Liver (tissue), 8 donors: ENCODE measurements at regions not wholly inside any gene's neighbourhood (a gene's known extent, or its start where the extent isn't known, plus 50 kb on each side); places are given as distances from the start of the nearest gene placed in this dataset.

ENCODE experiments used
- DNase-seq: peaks from one replicate; pipeline ENCODE4 v3.0.0-alpha.2; 2017; ENCODE audit warnings: low spot score
- H3K27ac ChIP-seq, 2 donors: one replicate each; pipeline ENCODE4 v1.7.0; 2013; ENCODE audit warnings: inconsistent platforms in 2 of 2, low read length in 2 of 2, control low read depth in 1 of 2, low read depth in 1 of 2, mild to moderate bottlenecking in 1 of 2
- H3K27me3 ChIP-seq, 4 donors: one replicate each; pipeline versions ENCODE4 v1.6.1 to v1.7.0; 2013; ENCODE audit warnings: low read length in 3 of 4, inconsistent platforms in 1 of 4, mild to moderate bottlenecking in 1 of 4, moderate library complexity in 1 of 4; ENCODE audit not compliant: control insufficient read depth in 4 of 4, insufficient read depth in 4 of 4
- H3K36me3 ChIP-seq, 4 donors: one replicate each; pipeline versions ENCODE4 v1.6.1 to v1.7.0; 2013; ENCODE audit warnings: low read length in 3 of 4, mild to moderate bottlenecking in 3 of 4, low read depth in 1 of 4, moderate library complexity in 1 of 4; ENCODE audit not compliant: control insufficient read depth in 4 of 4, insufficient read depth in 3 of 4
- H3K4me1 ChIP-seq, 4 donors: one replicate each; pipeline versions ENCODE4 v1.6.1 to v1.7.0; 2013; ENCODE audit warnings: low read length in 3 of 4, mild to moderate bottlenecking in 3 of 4, moderate library complexity in 1 of 4; ENCODE audit not compliant: control insufficient read depth in 4 of 4, insufficient read depth in 4 of 4
- H3K4me3 ChIP-seq, 3 donors: one replicate each; pipeline versions ENCODE4 v1.6.1 to v1.7.0; 2013; ENCODE audit warnings: low read length in 3 of 3, control low read depth in 1 of 3, low read depth in 1 of 3, mild to moderate bottlenecking in 1 of 3
- H3K9ac ChIP-seq, 2 donors: one replicate each; pipeline ENCODE4 v1.7.0; 2013; ENCODE audit warnings: low read length in 2 of 2, mild to moderate bottlenecking in 2 of 2, moderate library complexity in 2 of 2, control low read depth in 1 of 2, low read depth in 1 of 2
- H3K9me3 ChIP-seq, 4 donors: one replicate each; pipeline versions ENCODE4 v1.6.1 to v1.7.0; 2013; ENCODE audit warnings: low read length in 3 of 4; ENCODE audit not compliant: control insufficient read depth in 4 of 4
- EGR1 ChIP-seq, 2 donors: IDR thresholded peaks; 2 replicates each; pipeline ENCODE4 v1.6.1; 2016 to 2018; ENCODE audit warnings: antibody characterized with exemption in 2 of 2, low read depth in 2 of 2
- FOXA1 ChIP-seq: IDR thresholded peaks from 2 replicates; pipeline ENCODE4 v1.6.1; 2016; ENCODE audit warnings: antibody characterized with exemption
- FOXA2 ChIP-seq: IDR thresholded peaks from 2 replicates; pipeline ENCODE4 v1.6.1; 2016; ENCODE audit warnings: antibody characterized with exemption
- GABPA ChIP-seq, 2 donors: IDR thresholded peaks in 1 of 2; conservative IDR thresholded peaks in 1 of 2; 2 replicates each; pipeline ENCODE4 v1.6.1; 2016; ENCODE audit warnings: antibody characterized with exemption in 2 of 2, mild to moderate bottlenecking in 1 of 2, moderate library complexity in 1 of 2
- HNF4A ChIP-seq, 2 donors: conservative IDR thresholded peaks; 2 replicates each; pipeline ENCODE4 v1.6.1; 2016; ENCODE audit warnings: antibody characterized with exemption in 2 of 2, mild to moderate bottlenecking in 2 of 2
- HNF4G ChIP-seq: IDR thresholded peaks from 2 replicates; pipeline ENCODE4 v1.6.1; 2016; ENCODE audit warnings: antibody characterized with exemption
- JUND ChIP-seq, 2 donors: IDR thresholded peaks; 2 replicates each; pipeline ENCODE4 v1.6.1; 2016; ENCODE audit warnings: antibody characterized with exemption in 2 of 2
- NR2F2 ChIP-seq: IDR thresholded peaks from 2 replicates; pipeline ENCODE4 v1.6.1; 2016; ENCODE audit warnings: antibody characterized with exemption
- RAD21 ChIP-seq, 2 donors: IDR thresholded peaks; 2 replicates each; pipeline ENCODE4 v1.6.1; 2016; ENCODE audit warnings: antibody characterized with exemption in 2 of 2, mild to moderate bottlenecking in 2 of 2
- RXRA ChIP-seq, 2 donors: IDR thresholded peaks; 2 replicates each; pipeline ENCODE4 v1.6.1; 2017 to 2018; ENCODE audit warnings: antibody characterized with exemption in 2 of 2, mild to moderate bottlenecking in 1 of 2
- SP1 ChIP-seq: IDR thresholded peaks from 2 replicates; pipeline ENCODE4 v1.6.1; 2018; ENCODE audit warnings: antibody characterized with exemption, mild to moderate bottlenecking
- TAF1 ChIP-seq: conservative IDR thresholded peaks from 2 replicates; pipeline ENCODE4 v1.6.1; 2016; ENCODE audit warnings: antibody characterized with exemption, mild to moderate bottlenecking
- YY1 ChIP-seq: IDR thresholded peaks from 2 replicates; pipeline ENCODE4 v1.6.1; 2016; ENCODE audit warnings: antibody characterized with exemption, mild to moderate bottlenecking
- WGBS: extraction: QIAGEN DNeasy Blood & Tissue Kit; methylation state at CpG from one replicate; pipeline ENCODE4 v1.1.7; 2013; 5-methylcytosine and 5-hydroxymethylcytosine counted together
- TF ChIP-seq, protein P1 (sequence below): fragments of 150-350 bp; IDR thresholded peaks from 2 replicates; pipeline ENCODE4 v1.5.1; 2017; ENCODE audit warnings: improper control_type of control experiment, low read depth, low read length; ENCODE audit not compliant: missing input control
- TF ChIP-seq, protein P2 (sequence below): IDR thresholded peaks from 2 replicates; pipeline ENCODE4 v1.6.1; 2016; ENCODE audit warnings: antibody characterized with exemption
- TF ChIP-seq, protein P3 (sequence below): IDR thresholded peaks from 2 replicates; pipeline ENCODE4 v1.6.1; 2016; ENCODE audit warnings: antibody characterized with exemption
- TF ChIP-seq, protein P4 (sequence below): IDR thresholded peaks from 2 replicates; pipeline ENCODE4 v1.6.1; 2016; ENCODE audit warnings: antibody characterized with exemption, mild to moderate bottlenecking
- TF ChIP-seq, protein P5 (sequence below): IDR thresholded peaks from 2 replicates; pipeline ENCODE4 v1.6.1; 2016; ENCODE audit warnings: antibody characterized with exemption
- donor health status: healthy.
- donor health status: healthy.
- donor health status: healthy.
- donor health status: healthy.
- donor health status: healthy.

DNA sequence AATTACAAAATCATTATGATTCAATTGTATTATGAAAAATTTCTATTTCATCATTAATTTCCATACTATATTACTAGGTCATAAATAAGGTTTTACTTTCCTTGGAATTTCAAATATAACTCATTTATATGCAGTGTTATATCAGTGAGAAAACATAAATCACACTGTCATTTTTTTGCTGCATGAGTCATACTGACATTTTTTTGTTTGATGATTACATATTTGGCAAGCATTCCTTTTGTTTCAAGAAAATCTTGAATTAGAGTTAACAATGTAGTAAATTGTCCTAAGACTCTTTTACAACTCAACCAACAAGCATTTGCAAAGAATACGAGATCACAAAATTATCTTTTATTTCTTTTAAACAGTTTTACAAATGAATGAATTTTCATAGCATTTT lies 298.4 kb upstream of the SEMA6A start:
- Histone ChIP-seq H3K9me3 (no peaks in the 10 kb centered on the region), H3K9ac (no peak overlapping the region), H3K27me3 (no peaks in the 10 kb centered on the region), H3K27ac (no peak overlapping the region), H3K4me1 (no peaks in the 10 kb centered on the region), H3K36me3 (no peaks in the 10 kb centered on the region), H3K4me3 (no peak overlapping the region)
- TF ChIP-seq EGR1 (IDR thresholded peaks at IDR 0.05; ENCODE audit: low read depth in 2 of 2): no peak
- no peak for TF ChIP-seq HNF4G
- no peak for TF ChIP-seq RAD21 (IDR thresholded peaks at IDR 0.05)
- no peak for TF ChIP-seq GABPA (IDR thresholded peaks at IDR 0.05 in 1 of 2, conservative IDR thresholded peaks at IDR 0.05 in 1 of 2)
- no peak for TF ChIP-seq NR2F2
- no peak for TF ChIP-seq FOXA1
- TF ChIP-seq, protein P1, sequence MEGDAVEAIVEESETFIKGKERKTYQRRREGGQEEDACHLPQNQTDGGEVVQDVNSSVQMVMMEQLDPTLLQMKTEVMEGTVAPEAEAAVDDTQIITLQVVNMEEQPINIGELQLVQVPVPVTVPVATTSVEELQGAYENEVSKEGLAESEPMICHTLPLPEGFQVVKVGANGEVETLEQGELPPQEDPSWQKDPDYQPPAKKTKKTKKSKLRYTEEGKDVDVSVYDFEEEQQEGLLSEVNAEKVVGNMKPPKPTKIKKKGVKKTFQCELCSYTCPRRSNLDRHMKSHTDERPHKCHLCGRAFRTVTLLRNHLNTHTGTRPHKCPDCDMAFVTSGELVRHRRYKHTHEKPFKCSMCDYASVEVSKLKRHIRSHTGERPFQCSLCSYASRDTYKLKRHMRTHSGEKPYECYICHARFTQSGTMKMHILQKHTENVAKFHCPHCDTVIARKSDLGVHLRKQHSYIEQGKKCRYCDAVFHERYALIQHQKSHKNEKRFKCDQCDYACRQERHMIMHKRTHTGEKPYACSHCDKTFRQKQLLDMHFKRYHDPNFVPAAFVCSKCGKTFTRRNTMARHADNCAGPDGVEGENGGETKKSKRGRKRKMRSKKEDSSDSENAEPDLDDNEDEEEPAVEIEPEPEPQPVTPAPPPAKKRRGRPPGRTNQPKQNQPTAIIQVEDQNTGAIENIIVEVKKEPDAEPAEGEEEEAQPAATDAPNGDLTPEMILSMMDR: no peak
- TF ChIP-seq, protein P2, sequence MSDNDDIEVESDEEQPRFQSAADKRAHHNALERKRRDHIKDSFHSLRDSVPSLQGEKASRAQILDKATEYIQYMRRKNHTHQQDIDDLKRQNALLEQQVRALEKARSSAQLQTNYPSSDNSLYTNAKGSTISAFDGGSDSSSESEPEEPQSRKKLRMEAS: no peak
- TF ChIP-seq YY1: no peak
- no peak for TF ChIP-seq TAF1
- TF ChIP-seq, protein P3, sequence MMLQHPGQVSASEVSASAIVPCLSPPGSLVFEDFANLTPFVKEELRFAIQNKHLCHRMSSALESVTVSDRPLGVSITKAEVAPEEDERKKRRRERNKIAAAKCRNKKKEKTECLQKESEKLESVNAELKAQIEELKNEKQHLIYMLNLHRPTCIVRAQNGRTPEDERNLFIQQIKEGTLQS: no peak
- TF ChIP-seq JUND (IDR thresholded peaks at IDR 0.05): no peak
- no peak for TF ChIP-seq SP1
- no peak for TF ChIP-seq FOXA2
- no peak for TF ChIP-seq RXRA (IDR thresholded peaks at IDR 0.05)
- TF ChIP-seq, protein P4, sequence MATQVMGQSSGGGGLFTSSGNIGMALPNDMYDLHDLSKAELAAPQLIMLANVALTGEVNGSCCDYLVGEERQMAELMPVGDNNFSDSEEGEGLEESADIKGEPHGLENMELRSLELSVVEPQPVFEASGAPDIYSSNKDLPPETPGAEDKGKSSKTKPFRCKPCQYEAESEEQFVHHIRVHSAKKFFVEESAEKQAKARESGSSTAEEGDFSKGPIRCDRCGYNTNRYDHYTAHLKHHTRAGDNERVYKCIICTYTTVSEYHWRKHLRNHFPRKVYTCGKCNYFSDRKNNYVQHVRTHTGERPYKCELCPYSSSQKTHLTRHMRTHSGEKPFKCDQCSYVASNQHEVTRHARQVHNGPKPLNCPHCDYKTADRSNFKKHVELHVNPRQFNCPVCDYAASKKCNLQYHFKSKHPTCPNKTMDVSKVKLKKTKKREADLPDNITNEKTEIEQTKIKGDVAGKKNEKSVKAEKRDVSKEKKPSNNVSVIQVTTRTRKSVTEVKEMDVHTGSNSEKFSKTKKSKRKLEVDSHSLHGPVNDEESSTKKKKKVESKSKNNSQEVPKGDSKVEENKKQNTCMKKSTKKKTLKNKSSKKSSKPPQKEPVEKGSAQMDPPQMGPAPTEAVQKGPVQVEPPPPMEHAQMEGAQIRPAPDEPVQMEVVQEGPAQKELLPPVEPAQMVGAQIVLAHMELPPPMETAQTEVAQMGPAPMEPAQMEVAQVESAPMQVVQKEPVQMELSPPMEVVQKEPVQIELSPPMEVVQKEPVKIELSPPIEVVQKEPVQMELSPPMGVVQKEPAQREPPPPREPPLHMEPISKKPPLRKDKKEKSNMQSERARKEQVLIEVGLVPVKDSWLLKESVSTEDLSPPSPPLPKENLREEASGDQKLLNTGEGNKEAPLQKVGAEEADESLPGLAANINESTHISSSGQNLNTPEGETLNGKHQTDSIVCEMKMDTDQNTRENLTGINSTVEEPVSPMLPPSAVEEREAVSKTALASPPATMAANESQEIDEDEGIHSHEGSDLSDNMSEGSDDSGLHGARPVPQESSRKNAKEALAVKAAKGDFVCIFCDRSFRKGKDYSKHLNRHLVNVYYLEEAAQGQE: no peak
- TF ChIP-seq, protein P5, sequence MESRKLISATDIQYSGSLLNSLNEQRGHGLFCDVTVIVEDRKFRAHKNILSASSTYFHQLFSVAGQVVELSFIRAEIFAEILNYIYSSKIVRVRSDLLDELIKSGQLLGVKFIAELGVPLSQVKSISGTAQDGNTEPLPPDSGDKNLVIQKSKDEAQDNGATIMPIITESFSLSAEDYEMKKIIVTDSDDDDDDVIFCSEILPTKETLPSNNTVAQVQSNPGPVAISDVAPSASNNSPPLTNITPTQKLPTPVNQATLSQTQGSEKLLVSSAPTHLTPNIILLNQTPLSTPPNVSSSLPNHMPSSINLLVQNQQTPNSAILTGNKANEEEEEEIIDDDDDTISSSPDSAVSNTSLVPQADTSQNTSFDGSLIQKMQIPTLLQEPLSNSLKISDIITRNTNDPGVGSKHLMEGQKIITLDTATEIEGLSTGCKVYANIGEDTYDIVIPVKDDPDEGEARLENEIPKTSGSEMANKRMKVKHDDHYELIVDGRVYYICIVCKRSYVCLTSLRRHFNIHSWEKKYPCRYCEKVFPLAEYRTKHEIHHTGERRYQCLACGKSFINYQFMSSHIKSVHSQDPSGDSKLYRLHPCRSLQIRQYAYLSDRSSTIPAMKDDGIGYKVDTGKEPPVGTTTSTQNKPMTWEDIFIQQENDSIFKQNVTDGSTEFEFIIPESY: no peak
- TF ChIP-seq HNF4A (conservative IDR thresholded peaks at IDR 0.05): no peak
- no peak for DNase-seq
- 83% methylated on average over 1 of the region's 1 CpG for WGBS
